Activated naive CD8-positive, alpha-beta T cell treated with anti-CD3 and anti-CD28 coated beads, Interleukin-2, amount 10 ng/mL, durations not matched to agents 7 days and 5 days (primary cell): ENCODE measurements at regions not wholly inside any gene's neighbourhood (a gene's known extent, or its start where the extent isn't known, plus 50 kb on each side); places are given as distances from the start of the nearest gene placed in this dataset.

Experiments
- ATAC-seq: fragments of 150-1000 bp; cut with Tn5 transposase; one replicate; pipeline ENCODE4 v1.10.0; 2021; ENCODE audit warnings: low read depth, moderate library complexity
- POLR2A ChIA-PET: fragments of 350-600 bp; sonication (Branson Sonifier 250); formaldehyde crosslinking; loops from one replicate; lab custom pipeline; 2021; ENCODE audit warnings: antibody characterized with exemption; lab: Charles Lee
- DNase-seq: peaks from one replicate; pipeline ENCODE4 v3.0.0; 2021
- H3K27ac Mint-ChIP-seq: one replicate; pipeline ENCODE4 v1.8.0; 2022; ENCODE audit warnings: mild to moderate bottlenecking, mixed read lengths
- H3K27me3 Mint-ChIP-seq: one replicate; pipeline ENCODE4 v1.8.0; 2022; ENCODE audit warnings: mild to moderate bottlenecking, moderate library complexity, mixed read lengths
- H3K36me3 Mint-ChIP-seq: one replicate; pipeline ENCODE4 v1.8.0; 2021; ENCODE audit warnings: mild to moderate bottlenecking, mixed read lengths
- H3K4me1 Mint-ChIP-seq: one replicate; pipeline ENCODE4 v1.8.0; 2021; ENCODE audit warnings: mixed read lengths
- H3K4me3 Mint-ChIP-seq: one replicate; pipeline ENCODE4 v1.8.0; 2022; ENCODE audit warnings: mild to moderate bottlenecking, moderate library complexity, mixed read lengths
- H3K9me3 Mint-ChIP-seq: one replicate; pipeline ENCODE4 v1.8.0; 2021; ENCODE audit warnings: mixed read lengths

DNA sequence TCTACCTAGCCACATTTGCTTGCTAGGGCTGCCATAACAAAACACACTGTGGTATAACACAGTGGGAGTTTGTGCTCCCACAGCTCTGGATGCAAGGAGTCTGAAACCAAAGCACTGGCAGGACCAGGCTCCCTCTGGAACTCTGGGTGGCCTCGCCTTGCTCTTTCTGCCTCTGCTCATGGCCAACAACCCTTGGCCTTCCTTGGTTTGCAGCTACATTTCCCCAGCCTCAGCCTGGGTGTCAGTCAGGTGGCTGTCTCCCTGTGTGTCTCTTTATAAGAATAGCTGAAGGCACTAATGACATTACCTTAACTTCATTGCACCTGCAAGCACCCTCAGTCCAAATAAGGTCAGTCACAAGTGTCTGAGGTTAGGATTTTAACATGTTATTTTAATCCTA is 101.0 kb upstream of the IRX2 start:
- POLR2A ChIA-PET = no interaction called here
- no peaks in the 10 kb centered on the region for H3K4me1 Mint-ChIP-seq
- no peak overlapping the region for H3K27ac Mint-ChIP-seq
- H3K4me3 Mint-ChIP-seq = no peak overlapping the region
- no peaks in the 10 kb centered on the region for H3K27me3 Mint-ChIP-seq
- H3K36me3 Mint-ChIP-seq = no peaks in the 10 kb centered on the region
- no peaks in the 10 kb centered on the region for H3K9me3 Mint-ChIP-seq
- no peak for DNase-seq
- ATAC-seq = no peak

GRCh38 chr5:2851895-2852294 is 100.4 kb upstream of the IRX2 start:
- Mint-ChIP-seq H3K27me3 (no peaks in the 10 kb centered on the region), H3K4me3 (no peak overlapping the region), H3K4me1 (no peaks in the 10 kb centered on the region), H3K9me3 (no peaks in the 10 kb centered on the region), H3K27ac (no peak overlapping the region), H3K36me3 (no peaks in the 10 kb centered on the region)
- DNase-seq (no peak), ATAC-seq (no peak)
- POLR2A ChIA-PET = no interaction called here

GRCh38 chr5:2849429-2849828 is 98.0 kb upstream of the IRX2 start:
- POLR2A ChIA-PET = no interaction called here
- H3K27me3 Mint-ChIP-seq = no peaks in the 10 kb centered on the region
- H3K4me3 Mint-ChIP-seq = no peak overlapping the region
- no peaks in the 10 kb centered on the region for H3K9me3 Mint-ChIP-seq
- no peak overlapping the region for H3K27ac Mint-ChIP-seq
- H3K4me1 Mint-ChIP-seq = no peaks in the 10 kb centered on the region
- ATAC-seq = no peak
- H3K36me3 Mint-ChIP-seq = no peaks in the 10 kb centered on the region
- DNase-seq = no peak

GRCh38 chr5:2848619-2849018 is 97.1 kb upstream of the IRX2 start:
- Mint-ChIP-seq H3K27ac (no peak overlapping the region), H3K36me3 (no peaks in the 10 kb centered on the region), H3K4me3 (no peak overlapping the region), H3K27me3 (no peaks in the 10 kb centered on the region), H3K9me3 (no peaks in the 10 kb centered on the region), H3K4me1 (no peaks in the 10 kb centered on the region)
- ATAC-seq = no peak
- no peak for DNase-seq
- POLR2A ChIA-PET = no interaction called here

GRCh38 chr5:2847608-2848007 is 96.1 kb upstream of the IRX2 start:
- H3K9me3 Mint-ChIP-seq = no peaks in the 10 kb centered on the region
- DNase-seq (no peak), ATAC-seq (no peak)
- H3K4me3 Mint-ChIP-seq = no peak overlapping the region
- H3K36me3 Mint-ChIP-seq = no peaks in the 10 kb centered on the region
- H3K27ac Mint-ChIP-seq = no peak overlapping the region
- no peaks in the 10 kb centered on the region for H3K27me3 Mint-ChIP-seq
- POLR2A ChIA-PET = no interaction called here
- no peaks in the 10 kb centered on the region for H3K4me1 Mint-ChIP-seq

DNA sequence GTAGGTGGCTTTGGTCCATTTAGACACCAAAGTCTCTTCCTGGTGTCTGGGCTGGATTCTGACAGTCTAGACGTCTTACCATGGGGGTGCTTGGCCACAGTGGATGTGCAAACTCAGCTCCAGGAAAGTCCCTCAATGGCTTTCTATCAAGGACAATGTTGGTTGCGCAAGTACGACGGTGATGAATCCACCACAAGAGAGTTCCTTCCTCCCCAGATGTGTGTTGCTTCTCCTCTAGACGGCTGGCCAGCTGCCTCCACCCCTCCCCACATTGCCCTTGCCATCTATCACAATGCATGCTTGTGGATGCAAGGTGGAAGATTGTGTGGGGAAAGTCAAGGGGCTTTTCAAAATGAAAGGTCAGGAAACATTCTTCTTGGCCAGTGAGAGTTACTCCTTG is 89.7 kb upstream of the IRX2 start:
- no peaks in the 10 kb centered on the region for H3K4me1 Mint-ChIP-seq
- ATAC-seq (no peak), DNase-seq (no peak)
- no peak overlapping the region for H3K27ac Mint-ChIP-seq
- POLR2A ChIA-PET = no interaction called here
- H3K4me3 Mint-ChIP-seq = no peak overlapping the region
- no peaks in the 10 kb centered on the region for H3K27me3 Mint-ChIP-seq
- no peaks in the 10 kb centered on the region for H3K9me3 Mint-ChIP-seq
- H3K36me3 Mint-ChIP-seq = no peaks in the 10 kb centered on the region

DNA sequence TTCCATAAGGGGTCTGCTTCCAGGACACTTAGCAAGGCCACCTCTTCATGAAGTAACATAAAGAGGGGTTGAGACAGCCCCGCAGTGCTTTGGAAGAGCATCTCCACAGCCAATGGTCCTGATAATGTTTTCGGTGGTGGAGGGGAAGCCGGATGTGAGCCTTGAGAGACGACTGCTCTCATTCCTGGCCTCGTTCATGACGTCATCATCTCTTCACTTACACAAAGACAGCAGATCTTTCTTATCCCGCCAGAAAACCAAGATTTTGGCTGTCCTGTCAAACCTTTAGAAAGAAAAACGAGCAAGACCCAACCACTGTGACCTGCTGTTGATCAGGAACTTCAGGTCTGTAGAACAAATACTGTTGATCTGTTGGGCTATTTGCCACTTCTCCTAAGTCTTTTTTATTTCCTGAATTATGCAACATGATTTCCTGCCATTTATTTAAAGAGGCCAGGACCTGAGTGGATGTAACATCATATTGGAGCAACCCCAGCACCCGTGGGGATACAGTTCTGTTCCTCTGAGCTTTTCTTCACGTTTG is 89.0 kb upstream of the IRX2 start:
- Mint-ChIP-seq H3K27ac (no peak overlapping the region), H3K9me3 (no peaks in the 10 kb centered on the region), H3K4me3 (no peak overlapping the region), H3K4me1 (no peaks in the 10 kb centered on the region), H3K27me3 (no peaks in the 10 kb centered on the region), H3K36me3 (no peaks in the 10 kb centered on the region)
- ATAC-seq (no peak), DNase-seq (no peak)
- POLR2A ChIA-PET = no interaction called here

DNA sequence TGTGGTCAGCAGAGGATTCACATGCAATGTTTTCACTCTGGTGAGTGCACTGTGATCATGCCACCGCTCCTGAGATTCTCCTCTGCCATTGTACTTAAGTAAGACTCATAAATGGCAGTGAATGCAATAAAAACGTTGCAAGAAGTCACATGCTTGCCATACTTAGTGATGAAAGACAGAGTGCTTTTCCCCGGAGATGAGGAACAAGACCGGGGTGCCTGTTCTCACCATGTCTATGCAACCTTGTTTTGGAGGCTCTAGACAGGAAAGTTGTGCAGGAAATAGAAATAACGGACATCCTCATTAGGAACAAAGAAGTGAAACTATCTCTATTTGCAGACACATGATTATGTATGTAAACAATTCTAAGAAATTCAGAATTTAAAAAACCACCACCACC is 84.7 kb upstream of the IRX2 start:
- Mint-ChIP-seq H3K4me3 (no peak overlapping the region), H3K36me3 (no peaks in the 10 kb centered on the region), H3K9me3 (no peaks in the 10 kb centered on the region), H3K27me3 (no peaks in the 10 kb centered on the region), H3K4me1 (no peaks in the 10 kb centered on the region), H3K27ac (no peak overlapping the region)
- POLR2A ChIA-PET = no interaction called here
- no peak for DNase-seq
- ATAC-seq = no peak

DNA sequence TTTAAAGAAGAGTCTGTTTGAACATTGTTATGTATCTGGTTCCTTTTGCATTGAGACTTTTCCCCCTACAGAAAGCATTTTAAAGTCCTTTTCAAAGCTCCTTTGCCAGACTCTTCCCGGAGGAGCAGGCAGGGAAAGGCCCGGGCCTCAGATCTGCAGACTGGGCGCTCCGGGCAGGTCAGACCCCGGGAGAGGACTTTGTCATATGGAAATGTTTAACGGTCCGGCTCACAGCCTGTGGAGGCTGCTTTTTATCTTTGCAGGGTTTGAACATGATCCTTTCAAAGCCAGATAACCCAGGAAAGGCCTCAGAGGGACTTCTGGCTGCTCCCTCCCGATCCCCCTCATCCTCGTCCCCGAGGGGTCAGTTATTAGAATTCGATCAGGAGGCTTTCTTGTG is 82.1 kb upstream of the IRX2 start:
- H3K27me3 Mint-ChIP-seq = no peaks in the 10 kb centered on the region
- no peak for ATAC-seq
- POLR2A ChIA-PET = no interaction called here
- no peak overlapping the region for H3K27ac Mint-ChIP-seq
- no peaks in the 10 kb centered on the region for H3K9me3 Mint-ChIP-seq
- H3K4me3 Mint-ChIP-seq = no peak overlapping the region
- H3K4me1 Mint-ChIP-seq = no peaks in the 10 kb centered on the region
- H3K36me3 Mint-ChIP-seq = no peaks in the 10 kb centered on the region
- no peak for DNase-seq

GRCh38 chr5:2832394-2832793 is 80.9 kb upstream of the IRX2 start:
- DNase-seq (no peak), ATAC-seq (no peak)
- Mint-ChIP-seq H3K27me3 (no peaks in the 10 kb centered on the region), H3K36me3 (no peaks in the 10 kb centered on the region), H3K4me1 (no peaks in the 10 kb centered on the region), H3K4me3 (no peak overlapping the region), H3K9me3 (no peaks in the 10 kb centered on the region), H3K27ac (no peak overlapping the region)
- POLR2A ChIA-PET = no interaction called here

GRCh38 chr5:2829239-2829638 is 77.8 kb upstream of the IRX2 start:
- DNase-seq (no peak), ATAC-seq (no peak)
- no peaks in the 10 kb centered on the region for H3K36me3 Mint-ChIP-seq
- POLR2A ChIA-PET = no interaction called here
- H3K27me3 Mint-ChIP-seq = no peaks in the 10 kb centered on the region
- peaks cover 3% of the 10 kb centered on the region for H3K9me3 Mint-ChIP-seq
- H3K27ac Mint-ChIP-seq = no peak overlapping the region
- H3K4me1 Mint-ChIP-seq = no peaks in the 10 kb centered on the region
- no peak overlapping the region for H3K4me3 Mint-ChIP-seq

DNA sequence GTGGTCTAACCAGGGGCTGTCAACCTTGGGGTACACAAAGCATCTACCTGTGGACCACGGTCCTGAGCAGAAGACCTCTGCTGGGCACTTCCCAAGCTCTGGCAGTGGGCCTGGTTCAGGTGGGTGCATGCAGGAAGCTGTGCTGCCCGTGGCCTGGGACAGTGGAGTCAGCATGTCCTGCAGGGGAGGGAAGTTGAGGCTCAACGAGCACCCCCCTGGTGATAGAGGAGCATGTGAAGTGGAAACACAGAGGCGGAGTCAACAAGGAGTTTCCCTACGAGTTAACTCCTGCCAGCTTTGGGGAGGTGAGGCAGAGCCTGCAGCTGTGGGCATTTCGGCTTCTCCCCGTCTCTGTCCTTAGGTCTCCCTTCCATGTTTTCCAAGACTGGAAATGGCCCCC is 67.5 kb upstream of the IRX2 start:
- DNase-seq = no peak

GRCh38 chr5:2817031-2817603 is 65.6 kb upstream of the IRX2 start:
- no peak for ATAC-seq
- Mint-ChIP-seq H3K36me3 (no peaks in the 10 kb centered on the region), H3K9me3 (peaks cover 2% of the 10 kb centered on the region), H3K27me3 (no peaks in the 10 kb centered on the region), H3K4me1 (no peaks in the 10 kb centered on the region), H3K4me3 (no peak overlapping the region), H3K27ac (no peak overlapping the region)
- DNase-seq = no peak
- POLR2A ChIA-PET = no interaction called here

More for the DNA sequence above, 67.5 kb upstream of the IRX2 start:
- Mint-ChIP-seq H3K4me1 (no peaks in the 10 kb centered on the region), H3K36me3 (no peaks in the 10 kb centered on the region), H3K27ac (no peak overlapping the region), H3K27me3 (no peaks in the 10 kb centered on the region), H3K9me3 (peaks cover 2% of the 10 kb centered on the region), H3K4me3 (no peak overlapping the region)
- POLR2A ChIA-PET = no interaction called here
- ATAC-seq = no peak

GRCh38 chr5:2813678-2814077 is 62.2 kb upstream of the IRX2 start:
- no peak overlapping the region for H3K27ac Mint-ChIP-seq
- H3K36me3 Mint-ChIP-seq = no peaks in the 10 kb centered on the region

DNA sequence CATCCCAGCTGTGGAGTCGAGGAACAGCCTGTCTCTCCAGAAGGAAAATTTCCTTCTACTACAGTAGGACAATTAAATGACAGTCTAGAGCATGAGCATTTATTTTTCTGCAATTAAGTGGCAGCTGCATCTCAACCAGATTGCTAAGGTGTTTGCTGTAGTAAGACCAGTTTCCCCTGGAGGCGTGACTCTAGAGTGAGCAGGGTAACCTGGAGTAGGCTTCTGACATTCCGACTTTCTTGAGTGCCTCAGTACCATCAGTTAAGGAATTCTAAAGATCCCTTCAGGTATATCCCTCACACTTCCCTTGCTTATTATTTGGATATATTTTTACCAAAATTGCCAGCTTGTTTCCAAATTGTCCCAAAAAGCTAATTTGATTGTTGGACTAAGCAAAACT is 59.2 kb upstream of the IRX2 start:
- POLR2A ChIA-PET = no interaction called here
- H3K36me3 Mint-ChIP-seq = no peaks in the 10 kb centered on the region
- H3K4me3 Mint-ChIP-seq = no peak overlapping the region
- H3K27me3 Mint-ChIP-seq = no peaks in the 10 kb centered on the region
- peaks cover 7% of the 10 kb centered on the region for H3K9me3 Mint-ChIP-seq
- ATAC-seq = no peak
- no peak overlapping the region for H3K27ac Mint-ChIP-seq
- DNase-seq = no peak
- H3K4me1 Mint-ChIP-seq = no peaks in the 10 kb centered on the region

More at GRCh38 chr5:2813678-2814077, 62.2 kb upstream of the IRX2 start:
- no peak for ATAC-seq
- DNase-seq = no peak
- POLR2A ChIA-PET = no interaction called here
- no peak overlapping the region for H3K4me3 Mint-ChIP-seq
- H3K4me1 Mint-ChIP-seq = no peaks in the 10 kb centered on the region
- H3K9me3 Mint-ChIP-seq = no peaks in the 10 kb centered on the region
- H3K27me3 Mint-ChIP-seq = no peaks in the 10 kb centered on the region
